ENCODE measurements at regions not wholly inside any gene's neighbourhood (a gene's known extent, or its start where the extent isn't known, plus 50 kb on each side); places are given as distances from the start of the nearest gene placed in this dataset.

GRCh38 chr10:34013235-34013634, 678.8 kb upstream of the NRP1 start:
- TF ChIP-seq POLR2A (IDR thresholded peaks at IDR 0.05) (no peak), CTCF (IDR thresholded peaks at IDR 0.05) (no peak)

All from adrenal gland (tissue), 5 donors.